VCaP (cell line): ENCODE measurements at regions not wholly inside any gene's neighbourhood (a gene's known extent, or its start where the extent isn't known, plus 50 kb on each side); places are given as distances from the start of the nearest gene placed in this dataset.
A peak's percentile ranks its signal among the peaks of the same experiment; 100 is the strongest.

Experiments
- H3K27ac ChIP-seq: fragments of 450-650 bp; 2 replicates; pipeline ENCODE4 v1.5.1; 2017
- CTCF ChIP-seq: fragments of 450-650 bp; conservative IDR thresholded peaks from 2 replicates; pipeline ENCODE4 v1.5.1; 2017; ENCODE audit warnings: mild to moderate bottlenecking, moderate library complexity

GRCh38 chr2:21406386-21406785, 282.6 kb downstream of the TDRD15 start:
- no peak for TF ChIP-seq CTCF

DNA sequence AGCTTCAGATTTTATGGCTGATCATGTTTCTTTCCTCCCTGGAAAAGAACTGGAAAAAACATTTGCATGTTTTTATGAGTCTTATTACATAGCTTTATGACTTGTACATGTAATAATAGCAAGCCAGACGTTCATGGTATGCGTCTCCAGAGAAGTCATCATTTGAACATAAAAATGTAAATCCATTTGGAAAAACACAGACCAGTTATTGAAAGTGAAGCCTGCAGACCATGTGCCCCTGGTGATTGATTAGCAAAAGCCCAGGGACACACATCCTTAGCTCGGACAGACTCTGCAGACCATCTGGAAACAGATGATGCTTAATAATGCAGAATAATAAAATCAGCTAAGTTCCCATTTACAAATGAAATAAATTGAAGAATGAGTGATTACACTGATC, 283.1 kb downstream of the TDRD15 start:
- H3K27ac ChIP-seq: no peak overlapping the region
- TF ChIP-seq CTCF: no peak

More at GRCh38 chr2:21406386-21406785, 282.6 kb downstream of the TDRD15 start:
- H3K27ac ChIP-seq: no peak overlapping the region

- no peak for TF ChIP-seq CTCF
- 0 out of 2 replicates have a peak overlapping the region, but pooled peaks have one; percentile 13 for H3K27ac ChIP-seq
These were observed 284.1 kb downstream of the TDRD15 start for GRCh38 chr2:21407851-21408250.

GRCh38 chr2:21411741-21412140, 288.0 kb downstream of the TDRD15 start:
- no peak overlapping the region for H3K27ac ChIP-seq
- TF ChIP-seq CTCF: no peak

- H3K27ac ChIP-seq: no peak overlapping the region
- no peak for TF ChIP-seq CTCF
These were observed 289.2 kb downstream of the TDRD15 start for GRCh38 chr2:21412944-21413443.

DNA sequence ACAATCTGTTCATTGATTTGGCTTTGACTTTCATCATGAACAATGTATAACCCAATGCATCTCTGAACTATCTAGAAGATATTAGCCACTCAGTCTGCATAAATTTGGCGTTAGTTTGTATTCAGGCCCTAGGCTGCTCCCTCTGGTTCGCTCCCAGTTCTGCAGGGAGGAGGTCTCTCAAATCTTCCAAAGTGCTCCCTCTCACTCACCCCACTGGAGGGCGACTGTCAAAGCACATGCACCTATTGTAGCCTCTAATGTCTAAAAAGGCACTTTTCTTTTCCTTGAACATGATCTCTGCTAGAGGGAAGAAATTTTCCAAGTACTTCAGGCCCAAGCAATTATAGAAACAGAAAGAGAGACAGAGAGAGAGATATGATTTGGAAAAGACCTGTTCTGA, 291.5 kb downstream of the TDRD15 start:
- no peak overlapping the region for H3K27ac ChIP-seq
- peak; percentile 39 for TF ChIP-seq CTCF

DNA sequence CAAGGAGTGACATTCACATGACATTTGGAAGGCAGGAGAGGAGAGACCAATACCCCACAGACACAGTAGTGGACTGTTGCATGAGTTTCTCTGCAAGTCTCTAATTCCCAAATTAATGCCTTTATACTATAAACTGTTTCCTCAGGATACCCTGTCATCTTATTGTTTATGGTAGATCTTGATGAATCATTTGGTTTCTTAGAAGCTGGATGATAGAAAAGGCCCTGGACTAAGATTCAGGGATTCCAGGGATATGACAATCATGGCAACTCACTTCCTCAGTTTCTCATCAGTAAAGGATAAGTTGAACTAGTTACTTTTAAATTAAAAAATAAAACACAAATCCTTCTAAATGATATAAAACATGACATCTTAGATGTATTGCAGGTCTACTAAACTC, 292.5 kb downstream of the TDRD15 start:
- no peak for TF ChIP-seq CTCF
- no peak overlapping the region for H3K27ac ChIP-seq

DNA sequence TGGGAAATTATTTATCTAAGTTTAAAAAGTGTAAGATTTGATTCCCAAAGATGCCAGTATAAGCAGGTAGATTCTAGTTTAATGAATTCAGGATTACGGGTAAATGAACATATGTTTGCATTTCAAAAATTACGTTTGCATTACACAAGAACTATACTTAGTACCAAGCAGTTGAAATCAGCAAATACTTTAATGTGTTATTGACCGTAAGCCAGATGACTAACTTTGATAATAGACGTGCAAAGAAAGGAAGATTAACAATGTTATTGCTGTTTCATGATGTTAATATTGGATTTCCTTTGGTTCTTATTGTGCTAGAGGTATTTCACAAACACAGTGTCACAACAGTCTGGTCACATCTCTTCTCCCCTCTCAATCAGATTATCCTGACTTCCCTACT, 294.7 kb downstream of the TDRD15 start:
- H3K27ac ChIP-seq: no peak overlapping the region
- TF ChIP-seq CTCF: no peak
